ENCODE measurements at regions not wholly inside any gene's neighbourhood (a gene's known extent, or its start where the extent isn't known, plus 50 kb on each side); places are given as distances from the start of the nearest gene placed in this dataset.
"Not testable (repeated sequence)": the region's sequence is repeated elsewhere in the genome, so short reads cannot be mapped to it uniquely, and the experiment has no call there.

DNA sequence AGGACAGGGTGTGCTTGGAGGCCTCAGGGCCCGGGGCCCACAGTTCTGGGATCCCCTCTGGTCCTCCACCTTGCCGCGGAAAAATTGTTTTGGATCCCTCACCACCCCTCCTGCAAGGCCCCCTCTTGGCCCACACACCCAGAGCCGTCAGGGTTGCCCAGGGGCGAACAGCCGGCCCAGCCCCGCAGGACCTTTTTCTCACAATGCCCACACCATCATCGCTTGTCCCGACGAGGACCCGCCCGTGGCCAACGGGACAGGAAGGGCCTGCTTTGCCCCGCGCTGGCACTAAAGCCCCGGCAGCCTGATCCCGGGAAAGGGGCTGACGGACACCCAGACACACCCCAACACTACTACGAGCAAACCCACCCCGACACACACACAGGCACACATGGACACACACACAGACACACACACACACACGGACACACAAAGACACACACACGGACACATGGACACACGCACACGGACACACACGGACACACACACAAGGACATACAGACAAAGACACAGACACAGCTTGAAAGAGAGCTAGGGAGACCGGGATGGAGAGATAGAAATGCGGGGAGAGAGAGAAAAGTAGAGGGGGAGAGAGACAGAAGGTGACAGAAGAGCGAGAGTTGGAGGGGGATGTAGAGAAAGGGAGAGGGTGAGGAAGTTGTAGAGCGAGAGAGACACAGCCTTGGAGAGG is 1493.5 kb upstream of the DEFB115 start:
- TF ChIP-seq, protein P1, sequence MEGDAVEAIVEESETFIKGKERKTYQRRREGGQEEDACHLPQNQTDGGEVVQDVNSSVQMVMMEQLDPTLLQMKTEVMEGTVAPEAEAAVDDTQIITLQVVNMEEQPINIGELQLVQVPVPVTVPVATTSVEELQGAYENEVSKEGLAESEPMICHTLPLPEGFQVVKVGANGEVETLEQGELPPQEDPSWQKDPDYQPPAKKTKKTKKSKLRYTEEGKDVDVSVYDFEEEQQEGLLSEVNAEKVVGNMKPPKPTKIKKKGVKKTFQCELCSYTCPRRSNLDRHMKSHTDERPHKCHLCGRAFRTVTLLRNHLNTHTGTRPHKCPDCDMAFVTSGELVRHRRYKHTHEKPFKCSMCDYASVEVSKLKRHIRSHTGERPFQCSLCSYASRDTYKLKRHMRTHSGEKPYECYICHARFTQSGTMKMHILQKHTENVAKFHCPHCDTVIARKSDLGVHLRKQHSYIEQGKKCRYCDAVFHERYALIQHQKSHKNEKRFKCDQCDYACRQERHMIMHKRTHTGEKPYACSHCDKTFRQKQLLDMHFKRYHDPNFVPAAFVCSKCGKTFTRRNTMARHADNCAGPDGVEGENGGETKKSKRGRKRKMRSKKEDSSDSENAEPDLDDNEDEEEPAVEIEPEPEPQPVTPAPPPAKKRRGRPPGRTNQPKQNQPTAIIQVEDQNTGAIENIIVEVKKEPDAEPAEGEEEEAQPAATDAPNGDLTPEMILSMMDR (IDR thresholded peaks at IDR 0.05; ENCODE audit: low read depth, low read length, missing control alignments) = no peak
- no peaks in the 10 kb centered on the region for H3K27me3 ChIP-seq (replicated peaks)
- in situ Hi-C loops (cut with HindIII; ENCODE audit: low pct_ligation_motif_present, low sequenced_read_pairs) = no loop called here
- no peak overlapping the region for H3K27ac ChIP-seq
- DNase-seq = no peak
- no peak overlapping the region for H3K4me3 ChIP-seq (ENCODE audit: low read depth, low read length)
- H3K36me3 ChIP-seq (replicated peaks) = no peaks in the 10 kb centered on the region

DNA sequence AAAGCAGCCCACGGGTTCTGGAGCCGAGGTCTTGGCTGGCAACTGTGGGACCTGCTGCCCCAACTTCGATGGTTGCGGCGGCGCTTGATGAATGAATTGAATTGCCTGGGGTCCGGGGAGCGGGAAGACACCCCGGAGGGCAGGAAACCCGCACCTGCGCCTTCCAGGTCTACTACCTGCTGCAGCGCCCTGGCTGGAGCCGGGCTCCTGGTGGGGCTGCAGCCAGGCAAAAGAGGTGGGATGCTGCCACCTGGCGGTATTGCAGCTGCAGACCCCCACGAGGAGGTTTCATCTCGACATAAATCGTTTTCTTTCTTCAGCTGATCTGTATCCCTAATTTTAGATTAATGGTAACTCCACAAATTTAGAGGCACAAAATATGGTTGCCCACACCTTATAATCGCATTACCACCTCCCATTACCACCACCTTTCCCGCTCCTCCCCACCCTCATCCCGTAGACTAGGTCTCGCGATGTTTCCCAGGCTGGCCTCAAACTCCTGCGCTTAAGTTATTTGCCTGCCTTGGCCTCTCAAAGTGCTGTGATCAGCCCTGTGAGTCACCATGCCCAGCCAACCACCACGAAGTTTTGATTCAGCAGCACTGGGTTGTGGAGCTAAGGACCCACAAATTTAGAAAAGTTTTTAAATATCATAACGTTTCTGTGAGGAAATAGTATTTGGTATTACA is 1492.4 kb upstream of the DEFB115 start:
- H3K36me3 ChIP-seq (replicated peaks); DNase-seq; H3K4me3 ChIP-seq (ENCODE audit: low read depth, low read length); H3K27me3 ChIP-seq (replicated peaks); in situ Hi-C loops (cut with HindIII; ENCODE audit: low pct_ligation_motif_present, low sequenced_read_pairs); H3K27ac ChIP-seq: not testable (repeated sequence)

DNA sequence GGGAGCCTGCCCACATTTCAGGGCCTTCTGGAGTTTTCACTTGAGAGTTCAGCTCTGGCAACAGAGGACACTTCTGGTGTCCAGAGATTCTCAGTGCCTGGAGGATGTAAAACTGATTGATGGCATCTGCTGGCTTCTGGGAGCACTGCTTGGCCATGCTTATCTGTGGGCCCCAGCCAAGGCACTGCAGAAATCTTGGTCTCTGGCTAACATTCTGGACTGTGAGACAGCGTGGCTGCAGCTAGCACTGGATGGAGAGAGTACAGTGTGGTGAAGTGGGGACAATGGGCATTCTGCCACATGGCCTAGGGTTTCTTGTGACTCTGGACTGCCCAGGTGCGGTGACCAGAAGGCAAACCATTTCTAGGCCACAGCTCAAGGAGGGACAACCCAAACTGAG is 1479.4 kb upstream of the DEFB115 start:
- DNase-seq; H3K27me3 ChIP-seq (replicated peaks); H3K4me3 ChIP-seq (ENCODE audit: low read depth, low read length); H3K27ac ChIP-seq; in situ Hi-C loops (cut with HindIII; ENCODE audit: low pct_ligation_motif_present, low sequenced_read_pairs); H3K36me3 ChIP-seq (replicated peaks): not testable (repeated sequence)

DNA sequence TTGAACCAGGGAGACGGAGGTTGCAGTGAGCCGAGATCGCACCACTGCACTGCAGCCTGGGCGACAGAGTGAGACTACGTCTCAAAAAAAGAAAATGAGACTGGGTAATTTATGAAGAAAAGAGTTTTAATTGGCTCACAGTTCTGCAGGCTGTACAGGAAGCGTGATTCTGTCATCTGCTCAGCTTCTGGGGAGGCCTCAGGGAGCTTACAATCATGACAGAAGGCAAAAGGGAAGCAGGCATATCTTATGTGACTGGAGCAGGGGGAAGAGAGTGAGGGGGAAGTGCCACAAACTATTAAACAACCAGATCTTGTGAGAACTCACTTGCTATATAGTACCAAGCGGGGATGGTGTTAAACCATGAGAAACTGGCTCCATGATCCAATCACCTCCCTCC is 1476.2 kb upstream of the DEFB115 start:
- in situ Hi-C loops (cut with HindIII; ENCODE audit: low pct_ligation_motif_present, low sequenced_read_pairs) = not testable (repeated sequence)

DNA sequence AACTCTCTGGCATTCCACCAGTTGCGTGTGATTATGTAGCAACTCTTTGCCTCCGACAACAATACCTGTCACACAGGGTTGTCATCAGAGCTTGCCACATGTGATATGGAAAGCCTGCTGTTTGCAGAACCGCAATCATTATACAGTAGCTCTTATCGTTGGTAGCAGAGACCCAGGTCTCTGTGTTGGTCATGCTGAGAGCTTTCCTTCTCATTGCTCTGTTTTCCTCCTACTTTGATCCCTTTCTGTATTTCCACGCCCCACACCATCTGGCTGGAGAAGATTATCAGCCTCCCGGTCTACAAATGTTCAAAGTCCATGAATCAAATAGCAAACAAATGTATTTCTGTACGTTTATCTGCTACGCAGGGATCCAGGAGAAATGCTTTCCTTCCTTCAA is 1475.6 kb upstream of the DEFB115 start:
- H3K27me3 ChIP-seq (replicated peaks); H3K27ac ChIP-seq; H3K4me3 ChIP-seq (ENCODE audit: low read depth, low read length); DNase-seq; H3K36me3 ChIP-seq (replicated peaks); in situ Hi-C loops (cut with HindIII; ENCODE audit: low pct_ligation_motif_present, low sequenced_read_pairs): not testable (repeated sequence)

More for the DNA sequence above, 1476.2 kb upstream of the DEFB115 start:
- H3K27me3 ChIP-seq (replicated peaks); H3K27ac ChIP-seq; DNase-seq; H3K4me3 ChIP-seq (ENCODE audit: low read depth, low read length); H3K36me3 ChIP-seq (replicated peaks): not testable (repeated sequence)

DNA sequence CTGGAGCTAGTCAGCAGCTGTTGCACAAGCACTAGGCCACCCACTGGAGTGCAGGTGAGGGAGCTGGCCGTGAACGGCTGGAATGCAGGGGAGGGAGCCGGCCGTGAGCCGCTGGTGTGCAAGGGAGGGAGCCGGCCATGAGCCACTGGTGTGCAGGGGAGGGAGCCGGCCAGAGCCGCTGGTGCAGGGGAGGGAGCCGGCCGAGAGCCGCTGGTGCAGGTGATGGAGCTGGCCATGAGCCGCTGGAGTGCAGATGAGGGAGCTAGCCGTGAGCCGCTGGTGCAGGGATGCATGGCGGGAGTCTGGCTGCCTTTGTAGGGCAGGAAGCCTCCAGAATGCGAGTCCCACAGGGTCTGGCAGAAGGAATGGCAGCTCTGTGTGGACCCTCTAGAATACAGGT is 1470.0 kb upstream of the DEFB115 start:
- in situ Hi-C loops (cut with HindIII; ENCODE audit: low pct_ligation_motif_present, low sequenced_read_pairs); H3K27ac ChIP-seq; H3K27me3 ChIP-seq (replicated peaks); DNase-seq; H3K4me3 ChIP-seq (ENCODE audit: low read depth, low read length); H3K36me3 ChIP-seq (replicated peaks): not testable (repeated sequence)

DNA sequence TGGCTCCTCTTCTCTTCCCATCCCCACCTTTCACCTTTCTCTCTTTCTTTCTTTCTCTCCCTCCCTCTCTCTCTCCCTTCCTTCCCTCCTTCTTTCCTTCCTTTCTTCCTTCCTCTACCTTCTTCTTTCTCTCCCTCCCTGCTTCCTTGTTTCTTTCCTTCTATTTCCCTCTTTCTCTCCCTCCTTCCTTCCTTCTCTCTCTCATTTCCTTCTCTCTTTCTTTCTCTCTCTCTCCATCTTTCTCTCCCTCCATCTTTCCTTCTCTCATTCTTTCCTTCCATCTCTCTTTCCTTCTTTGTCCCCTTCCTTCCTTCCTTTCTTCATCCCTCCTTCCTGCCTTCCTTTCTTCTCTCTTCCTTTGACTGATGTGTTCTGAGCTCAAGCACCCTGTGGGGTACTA is 1467.0 kb upstream of the DEFB115 start:
- in situ Hi-C loops (cut with HindIII; ENCODE audit: low pct_ligation_motif_present, low sequenced_read_pairs) = no loop called here
- Histone ChIP-seq H3K27me3 (replicated peaks) (no peaks in the 10 kb centered on the region), H3K4me3 (ENCODE audit: low read depth, low read length) (no peak overlapping the region), H3K36me3 (replicated peaks) (no peaks in the 10 kb centered on the region), H3K27ac (no peak overlapping the region)
- no peak for DNase-seq
- TF ChIP-seq, protein P1 (IDR thresholded peaks at IDR 0.05; ENCODE audit: low read depth, low read length, missing control alignments) = no peak

DNA sequence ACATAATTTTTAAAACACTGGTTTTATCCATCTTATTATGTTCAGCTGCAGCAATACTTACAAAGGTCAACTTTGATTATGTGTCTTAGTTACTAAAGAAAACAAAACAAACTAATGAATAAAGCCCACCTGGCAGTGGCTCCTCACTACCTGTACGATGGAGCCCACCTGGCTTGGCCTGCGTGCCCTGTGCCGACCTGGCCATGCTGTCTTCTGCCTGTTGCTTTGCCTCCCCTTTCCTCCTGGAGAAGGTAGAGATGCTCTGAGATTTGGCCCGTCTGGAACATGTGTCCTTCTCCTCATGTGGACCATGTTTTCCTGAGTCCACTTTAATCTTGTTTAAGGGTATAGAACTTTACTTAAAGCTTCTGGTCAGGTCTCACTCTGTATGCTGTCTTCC is 1426.0 kb upstream of the DEFB115 start:
- in situ Hi-C loops (cut with HindIII; ENCODE audit: low pct_ligation_motif_present, low sequenced_read_pairs); H3K4me3 ChIP-seq (ENCODE audit: low read depth, low read length); DNase-seq; H3K27ac ChIP-seq; H3K36me3 ChIP-seq (replicated peaks); H3K27me3 ChIP-seq (replicated peaks): not testable (repeated sequence)

DNA sequence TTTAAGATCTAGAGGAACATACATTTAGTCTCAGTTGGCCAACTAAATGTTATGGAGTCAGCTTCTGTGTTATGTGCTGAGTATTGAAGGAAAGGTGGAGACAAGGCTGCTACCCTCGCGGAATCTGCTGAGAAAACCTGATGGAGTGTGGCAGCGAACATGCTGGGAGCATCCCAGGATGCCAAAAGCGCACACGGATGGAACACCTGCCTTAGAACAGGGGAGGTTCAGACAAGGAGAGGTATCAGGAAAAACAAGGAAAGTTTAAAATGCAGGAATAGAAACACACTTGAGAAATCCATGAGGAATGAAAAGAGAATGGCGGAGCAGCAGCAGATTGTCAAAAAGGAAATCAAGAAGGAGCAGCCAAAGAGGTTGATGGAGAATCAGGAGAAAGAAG is 1389.5 kb upstream of the DEFB115 start:
- H3K36me3 ChIP-seq (replicated peaks); H3K27me3 ChIP-seq (replicated peaks); in situ Hi-C loops (cut with HindIII; ENCODE audit: low pct_ligation_motif_present, low sequenced_read_pairs); H3K4me3 ChIP-seq (ENCODE audit: low read depth, low read length); DNase-seq; H3K27ac ChIP-seq: not testable (repeated sequence)

DNA sequence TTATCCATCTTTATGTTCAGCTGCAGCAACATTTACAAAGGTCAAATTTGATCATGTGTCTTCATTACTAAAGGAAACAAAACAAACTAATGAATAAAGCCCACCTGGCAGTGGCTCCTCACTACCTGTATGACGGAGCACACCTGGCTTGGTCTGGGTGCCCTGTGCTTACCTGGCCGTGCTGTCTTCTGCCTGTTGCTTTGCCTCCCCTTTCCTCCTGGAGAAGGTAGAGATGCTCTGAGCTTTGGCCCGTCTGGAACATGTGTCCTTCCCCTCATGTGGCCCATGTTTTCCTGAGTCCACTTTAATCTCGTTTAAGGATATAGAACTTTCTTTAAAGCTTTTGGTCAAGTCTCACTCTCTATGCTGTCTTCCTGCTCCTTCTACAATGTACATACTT is 1388.8 kb upstream of the DEFB115 start:
- H3K4me3 ChIP-seq (ENCODE audit: low read depth, low read length); H3K36me3 ChIP-seq (replicated peaks); in situ Hi-C loops (cut with HindIII; ENCODE audit: low pct_ligation_motif_present, low sequenced_read_pairs); H3K27ac ChIP-seq; DNase-seq; H3K27me3 ChIP-seq (replicated peaks): not testable (repeated sequence)

DNA sequence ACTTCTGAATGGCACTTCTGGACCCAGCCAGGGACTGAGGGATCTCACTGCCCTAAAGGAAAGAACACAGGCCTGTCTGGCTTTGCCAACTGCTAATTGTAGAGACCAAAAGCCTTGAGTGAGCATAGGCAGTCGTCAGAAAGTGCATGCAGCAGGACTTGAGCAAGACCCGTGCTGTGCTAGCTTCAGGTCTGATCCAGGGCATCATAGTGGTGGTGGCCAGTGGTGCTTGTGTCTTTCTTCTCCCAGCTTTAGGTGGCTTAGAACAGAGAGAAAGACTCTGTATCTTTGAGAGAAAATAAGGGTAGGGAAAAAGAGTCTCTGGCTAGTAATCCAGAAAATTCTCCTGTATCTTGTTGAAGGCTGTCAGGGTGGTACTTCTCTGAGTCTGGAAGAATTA is 1385.6 kb upstream of the DEFB115 start:
- in situ Hi-C loops (cut with HindIII; ENCODE audit: low pct_ligation_motif_present, low sequenced_read_pairs) = not testable (repeated sequence)

More for the DNA sequence above, 1385.6 kb upstream of the DEFB115 start:
- not testable (repeated sequence) for H3K36me3 ChIP-seq (replicated peaks); H3K27ac ChIP-seq; H3K27me3 ChIP-seq (replicated peaks); H3K4me3 ChIP-seq (ENCODE audit: low read depth, low read length); DNase-seq

Measured in brain microvascular endothelial cell (primary cell).